Esophagus mucosa (tissue), 1 donor: ENCODE measurements at regions not wholly inside any gene's neighbourhood (a gene's known extent, or its start where the extent isn't known, plus 50 kb on each side); places are given as distances from the start of the nearest gene placed in this dataset.

ENCODE experiments used
- ATAC-seq: fragments of 200-7000 bp; cut with Tn5 transposase; one replicate; pipeline ENCODE4 v1.9.1; 2020
- donor health status: DM: yes; HTN: yes; CAD: no.

DNA sequence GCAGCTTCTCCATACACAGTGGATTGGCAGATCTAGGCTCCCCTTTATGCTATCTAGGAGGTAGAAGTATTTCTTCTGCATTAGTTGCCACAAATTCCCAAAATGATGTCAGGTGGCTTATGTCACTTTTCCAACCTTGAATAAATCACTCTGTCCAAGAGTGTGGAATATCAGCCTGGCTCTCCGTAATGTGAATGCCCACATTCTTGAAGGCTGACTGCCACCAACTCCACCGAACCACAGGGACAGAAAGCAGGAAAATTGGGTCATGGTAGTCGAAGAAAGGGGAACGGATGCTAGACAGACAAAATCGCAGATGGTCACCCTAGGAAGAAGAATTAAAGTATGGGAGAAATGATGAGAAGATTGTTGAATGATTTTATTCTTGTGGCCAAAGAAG is 624.9 kb upstream of the CDH2 start:
- ATAC-seq: no peak

DNA sequence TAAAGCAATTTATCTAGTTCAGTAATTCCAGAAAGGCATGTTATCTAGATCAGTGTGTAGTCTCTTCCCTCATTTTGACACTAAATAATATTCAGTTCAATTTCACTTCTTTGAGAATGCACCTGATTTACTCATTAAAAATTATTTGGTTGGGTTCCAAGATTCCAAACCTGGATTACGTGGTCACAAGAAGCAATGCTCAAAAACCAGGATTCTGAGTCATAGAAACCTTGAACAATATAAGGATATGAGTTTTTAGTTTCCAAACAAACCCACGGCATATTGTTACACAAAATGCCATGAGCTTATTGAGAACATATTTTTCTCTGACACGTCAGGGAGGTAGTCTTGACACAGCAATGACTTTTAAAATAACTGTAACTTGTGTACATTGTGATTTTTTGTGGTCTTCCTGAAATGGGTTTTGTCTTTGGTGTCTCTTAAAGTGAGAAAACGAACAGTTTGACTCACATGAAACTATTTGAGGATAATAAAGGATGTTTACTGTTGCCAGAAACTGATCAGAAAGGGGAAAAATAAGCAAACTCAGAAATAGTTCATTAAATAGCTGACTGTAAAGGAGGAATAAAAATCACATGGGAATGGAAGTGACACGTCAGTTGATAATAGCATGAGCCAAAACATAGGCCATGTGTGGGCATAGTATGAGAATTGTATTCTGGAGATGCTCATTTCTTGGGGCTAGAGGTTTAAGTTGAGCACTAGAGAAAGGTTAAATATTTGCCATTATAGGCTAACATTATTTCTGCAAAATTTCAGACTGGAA is 617.7 kb upstream of the CDH2 start:
- peak; percentile 22 for ATAC-seq

DNA sequence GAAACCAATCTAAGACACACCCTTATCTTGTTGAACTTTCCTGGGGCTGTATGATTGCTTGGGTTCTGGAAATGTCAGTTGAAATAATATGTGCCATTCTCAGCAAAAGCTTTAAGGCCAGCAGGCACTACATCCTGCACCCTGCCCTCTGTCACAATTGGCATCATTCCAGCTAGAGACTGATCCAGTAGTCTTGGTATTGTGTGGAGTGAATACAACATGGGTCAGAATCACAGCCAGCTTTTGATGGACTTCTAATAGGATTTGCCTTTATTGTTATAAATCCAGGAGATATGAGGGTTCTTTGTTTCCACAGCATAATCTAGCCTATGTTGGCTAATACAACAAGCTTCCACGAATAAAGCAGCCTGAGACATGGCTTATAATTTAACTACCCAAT is 617.0 kb upstream of the CDH2 start:
- ATAC-seq: no peak

DNA sequence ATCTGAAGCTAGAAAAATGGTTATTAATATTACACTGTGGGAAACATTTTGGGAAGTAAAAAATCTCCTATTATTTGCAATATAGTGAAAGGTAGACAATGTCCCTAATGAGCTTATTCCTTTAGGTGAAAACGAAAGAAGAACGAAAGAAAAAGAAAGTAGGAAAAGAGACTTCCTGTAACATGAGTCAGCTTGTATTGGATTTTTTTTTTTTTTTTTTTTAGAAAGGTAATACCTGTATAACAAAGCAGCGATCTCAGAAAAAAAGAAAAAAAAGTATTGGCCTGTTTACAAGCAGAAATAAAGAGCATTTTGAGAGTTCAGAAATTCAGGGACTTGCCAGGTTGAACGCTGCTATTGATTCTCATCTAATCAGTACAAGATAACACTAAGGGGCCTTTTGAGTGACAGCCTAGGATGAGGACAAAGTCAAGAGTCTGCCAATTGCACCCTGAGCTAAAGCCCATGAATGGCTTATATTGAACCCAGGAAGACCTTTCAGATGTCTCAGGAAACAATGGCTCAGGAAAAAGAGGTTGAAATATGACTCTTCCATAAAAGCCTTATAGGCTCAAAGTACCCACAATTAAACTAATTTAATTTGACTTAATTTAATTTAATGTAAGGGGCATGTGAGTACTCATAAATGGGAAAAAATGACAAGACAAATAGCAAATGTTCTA is 615.6 kb upstream of the CDH2 start:
- ATAC-seq: no peak

DNA sequence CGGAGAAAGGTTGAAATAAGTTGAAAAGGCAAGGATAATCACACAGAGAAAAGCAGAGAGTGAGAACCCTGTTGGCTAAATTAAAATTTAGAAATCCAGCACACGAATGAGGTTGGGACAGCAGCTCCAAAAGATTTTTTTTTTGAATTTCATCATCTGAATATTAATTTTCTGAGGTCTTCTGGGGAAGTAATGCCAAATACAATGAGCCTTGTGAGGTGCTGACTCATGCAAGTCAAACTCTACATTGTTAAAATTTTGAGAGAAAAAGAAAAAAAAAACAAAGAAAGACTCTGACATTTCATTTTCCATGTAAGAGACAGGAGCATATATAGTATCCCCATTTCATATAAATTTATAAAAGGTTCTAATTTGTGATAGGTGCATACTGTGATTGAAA is 614.2 kb upstream of the CDH2 start:
- ATAC-seq: no peak

DNA sequence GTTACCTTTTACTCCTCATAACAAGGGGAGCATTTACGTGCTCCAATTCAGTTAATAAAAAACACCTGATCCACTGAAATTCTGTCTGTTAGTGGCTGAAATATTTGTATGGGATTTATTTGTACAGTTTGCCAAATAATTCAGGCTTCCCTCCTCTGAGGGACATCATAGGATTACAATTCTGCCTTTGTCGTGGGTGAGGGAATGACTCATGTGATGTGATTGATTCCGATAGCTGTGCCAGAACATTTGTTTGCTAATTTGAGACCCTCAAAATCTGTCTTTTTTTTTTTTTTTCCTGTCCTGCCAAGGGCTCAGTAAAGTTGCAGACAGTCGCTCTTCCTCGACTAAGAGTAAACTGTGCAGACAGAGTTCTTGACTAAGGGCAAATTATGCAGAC is 612.6 kb upstream of the CDH2 start:
- no peak for ATAC-seq

DNA sequence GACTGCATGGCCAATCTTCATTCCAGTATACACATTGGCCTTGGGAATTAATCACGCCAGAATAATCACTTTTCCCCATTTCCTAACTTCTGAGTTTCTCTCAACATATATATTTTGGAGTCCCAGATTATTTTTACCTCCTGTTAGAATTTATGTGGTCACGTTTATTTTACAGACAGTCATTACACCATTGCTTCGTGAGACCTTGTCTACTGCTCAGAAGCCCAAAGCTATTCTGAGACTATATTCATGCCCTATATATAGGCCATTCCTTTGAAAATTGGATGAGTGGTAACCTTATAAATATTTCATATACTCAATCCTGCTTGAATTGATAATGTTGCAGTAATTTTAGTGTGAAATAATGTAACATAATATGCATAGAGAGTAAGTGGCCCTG is 610.0 kb upstream of the CDH2 start:
- no peak for ATAC-seq

DNA sequence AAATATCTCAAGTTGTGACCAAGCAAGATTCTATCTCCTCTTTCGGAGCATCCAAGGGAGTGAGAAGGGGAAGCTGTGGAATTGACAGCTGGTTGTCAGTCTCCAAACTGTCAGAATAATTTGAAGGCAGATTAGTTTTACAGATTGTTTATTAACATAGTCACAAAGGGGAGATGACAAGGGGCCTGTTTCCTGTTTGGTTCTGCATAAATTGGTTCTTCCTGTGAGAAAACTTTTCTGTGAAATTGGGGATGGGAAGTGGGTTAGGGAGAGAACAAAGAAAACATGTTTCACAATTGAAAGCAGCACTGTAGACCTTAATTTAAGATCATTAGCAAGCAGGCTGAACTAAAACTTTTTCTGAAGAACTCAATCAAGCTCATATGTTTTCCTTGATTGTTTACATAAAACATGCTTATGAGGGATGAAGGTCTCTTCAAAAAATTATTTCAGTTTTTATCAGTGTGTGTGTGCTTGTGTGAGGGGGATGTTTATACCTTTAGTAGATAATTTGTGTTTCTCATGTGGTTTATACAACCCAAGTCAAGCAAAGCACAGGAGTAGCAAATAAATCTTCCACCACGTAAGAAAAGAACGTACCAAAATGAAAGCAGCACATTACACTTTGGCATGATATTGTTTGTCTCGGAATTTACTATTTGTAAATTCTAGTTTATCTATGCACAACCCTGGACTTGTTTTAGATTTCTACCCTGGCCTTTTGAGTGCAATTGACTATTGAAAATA is 604.9 kb upstream of the CDH2 start:
- ATAC-seq: no peak

DNA sequence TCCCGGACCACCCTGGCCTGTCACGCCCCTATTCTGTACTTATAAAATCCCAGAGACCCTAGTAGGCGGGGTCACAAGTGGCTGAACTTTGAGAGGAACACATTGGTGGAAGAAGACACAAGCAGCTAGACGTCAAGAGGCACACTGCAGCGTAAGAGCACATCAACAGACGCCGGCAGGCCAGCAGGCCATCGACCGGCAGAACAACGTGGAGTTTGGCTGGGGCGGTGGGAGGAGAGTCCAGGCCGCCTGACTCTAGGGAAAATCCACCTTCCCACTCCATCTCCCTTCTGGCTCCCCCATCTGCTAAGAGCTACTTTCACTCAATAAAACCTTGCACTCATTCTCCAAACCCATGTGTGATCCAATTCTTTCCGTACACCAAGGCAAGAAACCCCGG is 601.8 kb upstream of the CDH2 start:
- ATAC-seq: no peak

DNA sequence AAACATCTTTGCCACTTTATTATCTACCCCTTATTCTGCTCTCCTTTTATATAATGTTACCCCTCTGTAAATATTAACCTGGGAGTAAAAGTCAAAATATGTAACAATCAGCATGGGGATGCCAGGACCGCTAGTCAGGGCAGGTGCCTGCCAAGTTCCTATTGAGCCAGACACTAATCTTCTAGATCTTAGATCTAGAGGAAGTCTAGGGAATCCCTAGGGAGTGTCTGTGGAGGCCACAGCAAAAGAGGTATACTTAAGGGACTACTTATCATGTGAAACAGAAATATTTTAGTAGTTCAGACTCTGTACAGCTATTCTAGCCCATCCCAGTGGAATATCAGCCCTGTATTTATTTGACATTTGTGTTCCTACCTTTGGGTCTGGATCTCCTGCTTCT is 600.8 kb upstream of the CDH2 start:
- no peak for ATAC-seq

DNA sequence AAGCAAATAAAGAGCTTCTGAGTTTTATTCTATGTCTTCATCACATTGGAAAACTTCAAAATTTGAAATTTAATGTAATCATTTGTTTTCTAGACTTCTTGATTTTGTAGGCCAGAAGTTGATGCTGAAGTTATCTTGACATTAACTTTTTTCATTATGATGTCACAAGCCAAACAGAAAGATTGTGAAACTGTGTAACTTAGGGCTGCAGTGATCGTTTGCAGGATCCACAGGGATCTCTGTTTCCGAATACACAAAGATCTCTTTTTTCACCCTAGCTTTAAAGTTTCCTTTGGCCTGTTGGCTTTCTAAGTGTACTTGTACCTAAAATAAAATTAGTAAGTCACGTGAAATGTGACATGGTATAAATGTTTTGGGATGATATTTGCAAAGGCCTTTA is 594.9 kb upstream of the CDH2 start:
- ATAC-seq: no peak

DNA sequence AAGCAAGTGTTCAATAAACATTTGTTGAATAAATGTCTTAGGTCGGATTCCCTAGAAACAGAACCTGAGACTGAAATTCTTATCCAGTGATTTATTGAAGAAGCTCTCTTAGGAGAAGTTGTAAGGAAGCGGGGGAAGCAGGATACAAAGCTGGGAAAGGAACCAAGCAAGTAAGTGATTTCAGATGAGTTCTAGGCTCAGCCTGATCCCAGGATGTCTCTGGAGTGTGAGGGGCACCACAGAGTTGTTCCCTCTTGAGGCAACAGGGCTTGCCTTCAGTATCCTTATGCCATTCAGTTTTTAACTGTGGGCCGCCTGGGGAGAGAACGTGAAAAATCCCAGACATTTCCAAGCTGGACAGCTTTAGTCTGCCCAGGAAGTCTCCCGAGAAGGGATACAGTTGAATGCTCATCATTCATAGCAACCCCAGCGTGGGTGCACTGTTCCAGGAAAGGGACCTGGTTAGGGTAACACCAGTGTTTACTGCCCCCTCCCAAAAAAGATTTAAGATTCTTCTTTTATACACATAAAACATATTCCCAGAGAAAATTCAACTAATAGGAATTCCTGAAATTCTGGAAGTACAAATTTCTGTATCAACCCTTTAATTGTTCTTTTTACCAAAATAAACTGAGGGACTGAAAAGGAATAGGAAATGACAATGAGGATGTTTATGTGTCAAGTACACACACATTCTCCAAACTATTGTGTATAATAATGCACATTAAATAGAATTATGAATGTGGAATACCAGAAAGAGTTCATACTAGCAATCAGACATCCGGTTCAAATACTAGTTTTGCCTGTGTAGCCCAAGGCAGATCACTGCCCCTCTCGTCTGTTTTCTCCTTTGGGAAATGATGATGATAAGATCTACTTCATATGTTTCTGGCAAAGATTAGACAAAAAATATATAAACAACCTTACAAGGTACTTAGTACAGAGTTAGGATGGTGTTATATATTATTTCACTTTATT is 592.1 kb upstream of the CDH2 start:
- no peak for ATAC-seq

DNA sequence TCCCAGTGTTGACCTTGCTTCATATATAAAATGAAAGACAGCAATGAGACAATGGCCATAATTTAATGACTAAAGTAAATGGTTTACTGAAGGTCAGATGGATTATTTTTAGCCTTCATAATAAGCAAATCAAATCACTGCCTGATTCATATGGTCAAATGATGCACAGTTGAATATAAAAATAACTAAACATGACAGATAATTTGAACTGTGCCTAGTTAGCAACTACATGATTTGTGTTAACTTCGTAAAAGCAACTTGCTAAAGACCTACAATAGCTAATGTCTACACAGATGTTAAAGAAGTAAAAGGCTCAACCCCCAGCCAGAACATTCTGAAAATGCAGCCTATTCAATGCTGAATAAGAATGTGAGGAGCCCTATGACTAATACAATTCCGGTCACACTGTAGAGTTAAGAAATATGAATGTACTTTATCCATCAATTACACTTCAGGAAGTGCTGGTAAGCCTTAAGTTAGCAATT is 590.8 kb upstream of the CDH2 start:
- no peak for ATAC-seq

DNA sequence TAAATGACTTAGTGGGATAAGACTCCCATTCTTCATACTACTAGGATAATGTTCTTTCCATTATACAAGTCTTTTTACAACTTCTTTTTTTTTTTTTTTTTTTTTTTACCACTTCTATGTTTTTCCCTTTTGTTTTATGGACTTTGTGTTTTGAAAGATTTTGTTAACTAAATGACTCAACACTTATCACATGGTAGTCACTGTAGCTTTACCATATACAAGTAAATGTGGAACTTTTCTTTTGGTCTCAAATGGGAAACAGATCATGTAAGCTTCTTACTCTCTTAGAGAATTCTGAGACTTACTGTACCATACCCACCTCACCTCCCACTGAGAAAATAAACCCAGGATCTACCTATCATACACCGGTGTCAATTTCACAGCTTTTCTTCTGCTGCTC is 590.3 kb upstream of the CDH2 start:
- ATAC-seq: no peak

DNA sequence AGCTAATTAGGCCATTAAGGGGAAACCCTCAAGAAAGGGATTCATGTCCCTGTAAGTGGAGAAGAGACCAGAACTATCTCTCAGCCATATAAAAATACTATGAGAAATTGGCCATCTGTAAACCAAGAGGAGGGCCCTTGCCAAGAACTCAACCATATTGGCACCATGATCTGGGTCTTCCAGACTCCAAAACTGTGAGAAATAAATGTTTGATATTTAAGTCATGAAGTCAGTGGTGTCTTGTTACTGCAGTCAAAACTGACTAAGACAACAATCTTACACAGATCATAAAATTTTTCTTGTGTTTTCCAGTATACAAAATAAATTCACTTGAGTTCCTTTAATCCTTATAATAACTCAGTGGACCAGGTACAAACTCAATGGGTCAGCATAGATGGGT is 589.8 kb upstream of the CDH2 start:
- no peak for ATAC-seq

DNA sequence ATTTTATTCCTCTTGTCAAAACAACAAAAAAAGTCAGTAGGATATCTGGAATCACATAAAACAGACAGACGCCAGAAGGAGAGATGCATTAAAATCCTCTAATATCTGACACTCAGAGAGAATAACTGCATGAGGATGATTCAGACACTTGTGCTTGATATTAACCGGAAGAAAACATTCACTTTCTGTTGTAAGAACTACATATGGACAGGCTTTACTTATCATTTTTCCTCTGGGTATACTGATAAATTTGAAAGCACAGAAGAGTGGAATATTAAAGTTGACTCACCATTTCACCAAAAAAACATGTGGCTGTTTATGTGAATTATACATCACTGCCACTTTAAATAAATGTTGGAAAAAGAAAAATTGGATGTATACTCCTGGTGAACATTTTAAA is 589.1 kb upstream of the CDH2 start:
- ATAC-seq: no peak

DNA sequence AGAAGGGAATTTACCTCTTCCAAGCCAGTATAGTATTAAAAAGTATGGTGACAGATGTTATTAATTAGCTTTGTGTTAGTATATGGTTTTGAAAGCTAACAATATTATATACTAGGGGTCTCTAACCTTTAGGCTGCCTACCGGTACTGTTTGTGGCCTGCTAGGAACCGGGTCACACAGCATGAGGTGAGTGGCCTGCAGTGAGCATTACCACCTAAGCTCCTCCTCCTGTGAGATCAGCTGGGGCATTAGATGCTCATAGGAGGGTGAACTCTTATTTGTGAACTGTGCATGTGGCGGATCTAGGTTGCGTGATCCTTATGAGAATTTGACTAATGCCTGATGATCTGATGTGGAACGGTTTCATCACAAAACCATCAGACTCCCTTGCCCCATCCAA is 583.4 kb upstream of the CDH2 start:
- ATAC-seq: no peak

DNA sequence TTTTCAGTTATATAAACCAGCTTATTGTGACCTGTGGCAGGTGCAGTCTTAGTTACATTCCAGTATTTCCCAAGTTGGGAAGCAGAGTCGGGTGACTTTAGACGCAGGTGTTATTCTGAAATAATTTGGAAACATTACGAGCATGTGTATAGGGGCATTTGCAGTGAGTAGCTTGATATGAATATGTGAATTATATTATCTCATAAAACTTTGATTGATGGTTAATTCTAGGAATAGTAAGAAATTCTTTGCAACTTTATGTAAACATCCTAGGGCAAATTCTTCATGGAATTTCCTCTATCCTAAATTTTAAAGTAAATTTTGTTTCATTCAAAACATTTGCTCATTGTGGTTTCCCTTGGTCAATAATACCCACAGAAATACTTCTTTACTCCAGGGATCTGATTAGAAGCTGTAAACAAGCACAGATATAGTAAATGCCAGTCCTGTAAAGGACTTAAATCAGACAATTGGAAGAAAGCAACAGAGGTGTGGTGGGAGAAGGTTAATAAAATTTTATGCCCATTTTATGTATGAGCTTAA is 580.6 kb upstream of the CDH2 start:
- no peak for ATAC-seq

DNA sequence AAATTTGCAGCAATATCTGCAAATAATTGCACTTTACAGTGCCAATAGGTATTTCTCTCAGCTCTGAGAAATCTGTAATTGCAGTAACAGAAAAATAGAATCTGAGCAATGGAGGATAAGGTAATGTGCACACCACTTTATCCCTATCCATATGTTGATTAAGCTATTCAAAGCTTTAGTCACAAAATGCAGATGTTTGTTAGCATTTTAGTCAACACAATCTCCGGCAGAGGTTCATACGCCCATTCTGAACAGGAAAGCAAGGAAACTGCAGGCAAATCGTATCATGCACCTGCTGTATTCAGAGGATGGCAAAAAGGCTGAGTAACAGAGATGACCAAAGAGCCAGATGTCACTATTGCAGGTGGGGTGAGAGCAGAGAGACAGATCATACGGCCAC is 566.2 kb upstream of the CDH2 start:
- no peak for ATAC-seq

DNA sequence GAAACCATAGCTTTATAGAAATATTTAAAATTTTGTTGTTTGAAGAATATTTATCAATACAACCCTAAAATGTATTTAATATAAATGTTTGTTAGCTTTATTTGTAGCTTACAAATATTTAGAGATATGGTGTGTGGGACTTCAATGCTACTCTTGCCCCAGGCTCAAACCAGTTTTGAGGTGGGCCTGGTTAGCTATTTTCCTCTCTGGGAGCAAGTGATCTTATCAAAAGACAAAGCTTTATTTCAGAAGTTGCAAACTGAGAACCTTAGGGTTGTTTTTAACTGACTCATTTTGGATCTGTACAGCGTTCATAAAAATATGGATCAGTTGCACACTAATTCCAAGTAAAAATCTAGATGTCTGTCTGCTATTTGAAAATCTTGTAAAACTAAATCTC is 563.6 kb upstream of the CDH2 start:
- no peak for ATAC-seq

DNA sequence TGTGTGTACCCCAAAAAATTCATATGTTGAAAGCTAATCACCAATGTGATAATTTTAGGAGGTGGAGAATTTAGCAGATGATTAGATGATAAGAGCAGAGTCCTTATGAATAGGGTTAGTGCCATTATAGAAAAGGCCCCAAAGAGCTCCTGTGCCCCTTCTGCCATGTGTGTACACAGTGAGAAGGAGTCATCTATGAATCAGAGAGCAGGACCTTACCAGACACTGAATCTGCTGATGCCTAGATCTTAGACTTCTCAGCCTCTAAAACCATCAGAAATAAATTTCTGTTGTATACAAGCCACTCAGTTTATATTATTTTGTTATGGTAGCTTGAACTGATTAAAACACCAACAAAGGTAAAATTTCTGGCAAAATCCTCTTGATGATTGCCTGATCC is 560.0 kb upstream of the CDH2 start:
- no peak for ATAC-seq

DNA sequence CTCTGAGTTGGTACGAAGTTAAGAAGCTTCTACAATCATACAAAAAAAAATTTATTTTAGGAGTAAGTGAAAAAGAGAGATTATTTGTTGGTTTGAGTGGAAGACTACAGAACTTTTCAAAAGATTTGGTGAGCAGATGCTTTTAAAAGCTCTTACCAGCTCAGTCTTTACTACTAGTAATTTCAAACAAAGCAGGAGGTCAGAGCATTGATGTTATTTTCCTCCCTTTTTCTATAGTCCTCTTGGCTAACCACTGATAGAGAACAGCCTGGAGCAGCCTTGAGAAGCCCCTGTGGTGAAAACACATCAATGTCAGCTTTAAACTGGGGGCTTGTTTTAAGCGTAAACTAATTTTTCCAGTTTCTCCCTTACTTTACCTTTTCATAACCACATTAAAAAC is 559.3 kb upstream of the CDH2 start:
- no peak for ATAC-seq
